Spleen (tissue), 7 donors: ENCODE measurements at regions not wholly inside any gene's neighbourhood (a gene's known extent, or its start where the extent isn't known, plus 50 kb on each side); places are given as distances from the start of the nearest gene placed in this dataset.

Experiments used
- POLR2A ChIP-seq, 3 donors: fragments of 450-650 bp; IDR thresholded peaks; one replicate each; pipeline ENCODE4 v1.5.1; 2017; ENCODE audit warnings: antibody characterized with exemption in 3 of 3, mild to moderate bottlenecking in 1 of 3
- TF ChIP-seq, protein P1 (sequence below), 11 experiments: fragments of 200-600 bp in 7 of 11; fragments of 450-650 bp in 4 of 11; sonication (generic) in 4 of 11; IDR thresholded peaks in 8 of 11; conservative IDR thresholded peaks in 3 of 11; 1 replicate in 7 of 11; 2 replicates in 4 of 11; pipeline versions ENCODE4 v1.4.0 to v1.8.0; 2016 to 2021; ENCODE audit warnings: antibody characterized with exemption in 11 of 11, inconsistent platforms in 4 of 11, mild to moderate bottlenecking in 1 of 11
- donor health status: DM: no; HTN: no; CAD: no; lungs with moderate emphysema.
- donor health status: DM: no; HTN: no; CAD: no.
- donor health status: DM: no; HTN: no; CAD: no.

GRCh38 chr2:53575721-53576124, 191.9 kb upstream of the CHAC2 start:
- no peak for TF ChIP-seq POLR2A (IDR thresholded peaks at IDR 0.05)
- TF ChIP-seq, protein P1, sequence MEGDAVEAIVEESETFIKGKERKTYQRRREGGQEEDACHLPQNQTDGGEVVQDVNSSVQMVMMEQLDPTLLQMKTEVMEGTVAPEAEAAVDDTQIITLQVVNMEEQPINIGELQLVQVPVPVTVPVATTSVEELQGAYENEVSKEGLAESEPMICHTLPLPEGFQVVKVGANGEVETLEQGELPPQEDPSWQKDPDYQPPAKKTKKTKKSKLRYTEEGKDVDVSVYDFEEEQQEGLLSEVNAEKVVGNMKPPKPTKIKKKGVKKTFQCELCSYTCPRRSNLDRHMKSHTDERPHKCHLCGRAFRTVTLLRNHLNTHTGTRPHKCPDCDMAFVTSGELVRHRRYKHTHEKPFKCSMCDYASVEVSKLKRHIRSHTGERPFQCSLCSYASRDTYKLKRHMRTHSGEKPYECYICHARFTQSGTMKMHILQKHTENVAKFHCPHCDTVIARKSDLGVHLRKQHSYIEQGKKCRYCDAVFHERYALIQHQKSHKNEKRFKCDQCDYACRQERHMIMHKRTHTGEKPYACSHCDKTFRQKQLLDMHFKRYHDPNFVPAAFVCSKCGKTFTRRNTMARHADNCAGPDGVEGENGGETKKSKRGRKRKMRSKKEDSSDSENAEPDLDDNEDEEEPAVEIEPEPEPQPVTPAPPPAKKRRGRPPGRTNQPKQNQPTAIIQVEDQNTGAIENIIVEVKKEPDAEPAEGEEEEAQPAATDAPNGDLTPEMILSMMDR (IDR thresholded peaks at IDR 0.05 in 8 of 11, conservative IDR thresholded peaks at IDR 0.05 in 3 of 11): no peak
